Suppressor macrophage treated with lipopolysaccharide for 4 hours (primary cell): ENCODE measurements at regions not wholly inside any gene's neighbourhood (a gene's known extent, or its start where the extent isn't known, plus 50 kb on each side); places are given as distances from the start of the nearest gene placed in this dataset.

Experiments used
- DNase-seq: peaks from one replicate; pipeline ENCODE4 v3.0.0-alpha.2; 2020

GRCh38 chr5:107325866-107326265 is 344.9 kb downstream of the EFNA5 start:
- DNase-seq = peak; percentile 43

DNA sequence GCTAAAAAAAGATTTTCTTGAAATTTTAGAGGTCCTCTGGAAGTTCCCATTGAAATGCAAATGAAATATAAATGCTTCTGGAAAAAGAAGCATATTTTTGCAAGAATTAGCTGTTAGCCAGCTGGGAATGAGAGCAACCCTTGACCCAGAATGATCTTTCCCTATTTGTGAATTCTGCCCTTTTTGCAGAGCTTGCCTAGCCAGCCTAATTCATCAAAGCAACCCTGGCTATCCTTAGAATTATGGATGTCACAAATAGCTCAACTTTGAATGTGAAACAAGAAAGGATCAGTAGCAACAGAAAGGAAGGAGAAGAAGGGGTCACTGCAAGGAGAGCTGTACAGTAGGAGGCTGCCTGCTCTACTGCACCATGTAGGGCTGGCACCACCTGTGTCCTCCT is 345.9 kb downstream of the EFNA5 start:
- DNase-seq = no peak

DNA sequence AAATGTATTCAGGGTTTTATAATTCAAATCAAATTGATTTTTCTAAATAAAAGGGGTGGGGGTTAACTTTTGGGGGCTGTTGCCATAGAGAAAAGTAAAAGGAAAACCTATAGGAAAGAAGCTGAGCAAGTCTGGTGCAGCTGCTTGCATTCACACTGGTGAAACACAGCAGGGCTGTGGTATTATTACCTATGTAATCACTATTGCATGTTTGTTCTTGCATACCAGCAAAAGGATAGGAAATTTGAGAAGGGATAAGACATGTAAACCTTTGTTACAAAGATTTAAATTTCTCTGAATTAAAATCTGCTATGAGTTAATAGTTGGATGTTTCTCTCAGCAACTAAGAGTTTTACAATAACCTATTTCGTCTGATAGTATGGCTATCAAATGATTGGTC is 346.7 kb downstream of the EFNA5 start:
- DNase-seq = no peak

DNA sequence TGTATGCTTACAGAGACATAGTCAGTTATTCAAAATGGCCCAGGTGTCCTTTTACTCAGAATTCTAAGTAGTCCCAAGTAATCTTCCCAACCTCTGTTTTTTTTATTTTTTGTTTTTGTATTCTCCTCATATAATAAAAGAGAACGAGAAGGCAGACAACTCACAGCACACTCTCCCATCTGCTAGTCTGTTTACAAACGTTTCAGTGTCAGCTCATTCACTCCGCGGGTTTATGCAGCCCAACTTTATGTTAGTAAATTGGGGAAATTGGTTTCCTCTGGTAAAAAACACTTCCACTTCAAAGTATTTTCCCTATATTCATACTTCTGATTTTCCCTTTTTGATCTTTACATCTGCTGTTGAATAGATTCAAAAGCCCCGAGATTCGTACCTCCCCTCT is 347.2 kb downstream of the EFNA5 start:
- no peak for DNase-seq

DNA sequence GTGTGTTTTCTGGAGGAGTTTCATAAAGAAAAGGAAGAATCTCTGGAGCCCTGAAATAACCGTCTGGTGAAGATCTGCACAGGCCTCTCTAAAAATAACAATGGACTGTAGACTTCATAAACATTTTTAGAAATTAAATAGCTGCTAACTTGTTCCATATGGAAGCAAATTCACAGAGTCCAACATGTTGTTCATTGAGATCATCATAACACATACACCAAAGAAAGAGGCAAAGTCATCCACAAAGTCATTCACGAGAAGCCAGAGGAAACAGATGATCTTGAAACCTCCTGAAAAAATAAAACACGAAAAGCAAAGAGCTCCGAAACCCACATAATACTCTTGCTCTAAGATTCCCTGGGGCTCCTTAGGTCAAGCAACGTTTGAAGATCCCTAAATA is 347.8 kb downstream of the EFNA5 start:
- no peak for DNase-seq

DNA sequence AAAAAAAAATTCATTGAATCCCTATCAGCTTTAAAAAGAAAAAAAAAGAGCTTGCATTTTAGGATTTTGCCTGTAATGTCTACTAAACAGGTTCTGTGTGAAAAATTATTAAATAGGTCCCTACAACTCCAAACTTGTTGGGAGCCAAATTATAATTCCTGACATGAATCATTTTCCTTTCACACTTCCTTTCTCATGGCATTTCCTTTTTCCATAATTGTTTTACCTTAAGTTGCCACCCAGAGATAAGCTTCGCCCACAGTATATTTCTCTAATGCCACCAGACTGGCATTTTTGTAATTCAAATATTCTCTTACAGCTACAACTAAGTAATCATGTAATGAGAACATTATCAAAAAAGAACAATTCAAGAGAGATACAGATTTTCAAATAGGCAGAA is 348.8 kb downstream of the EFNA5 start:
- DNase-seq = no peak

DNA sequence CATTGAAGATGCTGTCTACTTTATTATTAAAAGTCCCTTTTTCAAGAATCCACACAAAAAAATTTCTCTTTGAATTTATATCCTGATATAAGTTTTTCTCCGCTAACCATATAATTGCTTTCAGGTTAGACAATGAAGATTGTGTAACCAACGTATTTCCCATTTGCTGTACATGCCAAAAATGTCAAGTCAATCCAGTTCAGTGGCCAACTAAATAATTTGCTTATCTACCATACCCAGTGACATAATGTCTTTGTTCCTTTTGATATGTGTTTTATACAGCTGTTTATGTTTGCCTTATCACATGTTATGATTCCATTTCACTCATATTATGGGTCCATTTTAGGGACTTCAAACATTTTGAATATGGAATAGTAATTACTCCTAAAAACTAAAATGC is 349.9 kb downstream of the EFNA5 start:
- DNase-seq = no peak

DNA sequence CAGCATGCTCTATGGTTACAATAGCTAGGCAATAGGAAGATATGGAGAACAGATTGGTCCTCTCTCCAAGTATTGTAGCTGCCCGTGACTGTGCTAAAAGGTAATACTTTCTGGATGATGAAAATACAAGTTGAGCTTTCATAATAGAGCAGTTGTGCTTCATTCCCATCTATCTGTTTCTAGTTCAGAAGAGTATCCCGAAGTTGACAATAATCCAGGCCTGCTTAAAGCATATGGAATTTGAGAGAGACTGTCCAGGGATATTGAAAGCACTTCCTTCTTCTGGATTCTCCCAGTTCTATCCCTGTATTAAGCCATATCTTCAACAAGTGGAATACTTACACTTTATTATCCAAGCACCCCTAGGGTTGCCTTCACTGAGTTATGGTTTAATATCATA is 350.4 kb downstream of the EFNA5 start:
- no peak for DNase-seq

GRCh38 chr5:107319901-107320300 is 350.8 kb downstream of the EFNA5 start:
- no peak for DNase-seq

DNA sequence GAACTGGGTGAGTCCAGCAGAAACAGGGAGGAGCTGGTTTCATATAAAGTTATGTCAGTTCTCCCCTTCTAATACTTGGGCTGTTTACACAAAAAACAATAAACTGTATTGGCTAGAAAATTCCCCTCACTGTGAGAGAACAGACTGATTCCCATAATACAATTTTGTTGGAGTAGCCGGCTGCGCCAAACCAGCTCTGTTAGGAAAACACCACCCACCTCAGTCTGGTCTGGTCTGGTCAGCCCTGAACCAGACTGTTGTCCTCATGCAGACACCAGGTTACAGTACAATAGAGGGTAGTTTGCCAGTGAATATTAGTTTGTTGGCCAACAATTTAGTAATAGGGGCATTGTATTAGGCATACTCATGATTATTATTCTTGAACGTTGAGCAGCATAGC is 356.4 kb downstream of the EFNA5 start:
- no peak for DNase-seq

DNA sequence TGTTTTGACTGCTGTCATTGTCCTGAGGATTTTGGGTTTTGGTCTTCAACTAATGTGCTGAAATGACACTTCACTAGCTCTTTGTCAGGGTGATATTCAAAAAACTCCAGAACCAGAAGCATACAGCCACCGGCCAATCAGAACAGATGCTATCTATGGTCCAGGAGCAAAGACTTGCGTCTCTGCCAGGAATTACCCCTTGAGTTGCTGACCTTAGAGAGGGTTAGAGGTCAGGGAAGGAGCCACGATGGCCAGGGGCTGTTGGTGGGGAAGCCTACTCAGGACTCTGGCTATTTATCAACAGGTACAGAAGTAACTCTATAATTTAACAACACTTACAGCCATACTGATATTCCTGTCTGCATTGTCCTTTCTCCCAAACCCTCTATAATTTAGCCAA is 356.8 kb downstream of the EFNA5 start:
- DNase-seq = no peak

DNA sequence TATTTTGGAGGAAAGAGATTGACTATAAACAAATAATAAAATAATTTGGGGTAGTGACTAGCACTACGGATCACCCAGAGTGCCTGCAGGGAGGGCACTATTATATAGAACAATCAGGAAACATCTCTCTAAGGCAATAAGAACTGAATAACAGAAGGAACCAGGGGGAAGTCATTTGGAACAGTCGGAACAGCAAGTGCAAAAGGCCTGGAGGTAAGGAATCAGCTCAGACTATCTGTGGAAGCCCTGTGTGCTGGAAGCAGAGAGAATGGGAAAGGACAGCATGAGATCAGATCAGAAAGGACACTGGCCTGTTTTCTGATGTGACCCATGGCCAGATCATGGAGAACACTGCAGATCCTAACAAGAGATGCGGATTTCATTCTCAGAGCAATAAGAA is 357.6 kb downstream of the EFNA5 start:
- no peak for DNase-seq

GRCh38 chr5:107310181-107310580 is 360.6 kb downstream of the EFNA5 start:
- DNase-seq = no peak

- no peak for DNase-seq
These were observed 364.1 kb downstream of the EFNA5 start for GRCh38 chr5:107306594-107306993.

GRCh38 chr5:107306002-107306401 is 364.7 kb downstream of the EFNA5 start:
- no peak for DNase-seq

DNA sequence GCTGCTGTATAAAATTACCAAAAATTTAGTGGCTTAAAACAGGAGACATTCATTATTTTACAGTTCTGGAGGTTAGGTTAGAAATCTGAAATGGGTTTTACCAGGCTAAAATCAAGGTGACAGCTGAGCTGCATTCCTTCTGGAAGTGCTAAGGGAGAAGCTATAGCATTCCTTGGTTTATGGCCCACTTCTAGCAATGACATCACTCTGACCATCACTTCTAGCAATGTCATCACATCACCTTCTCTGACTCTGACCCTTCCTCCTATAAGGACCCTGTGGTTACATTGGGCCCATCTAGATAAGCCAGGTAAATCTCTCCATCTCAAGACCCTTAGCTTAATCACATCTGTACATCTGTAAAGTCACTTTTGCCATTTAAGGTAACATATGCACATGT is 366.1 kb downstream of the EFNA5 start:
- no peak for DNase-seq

DNA sequence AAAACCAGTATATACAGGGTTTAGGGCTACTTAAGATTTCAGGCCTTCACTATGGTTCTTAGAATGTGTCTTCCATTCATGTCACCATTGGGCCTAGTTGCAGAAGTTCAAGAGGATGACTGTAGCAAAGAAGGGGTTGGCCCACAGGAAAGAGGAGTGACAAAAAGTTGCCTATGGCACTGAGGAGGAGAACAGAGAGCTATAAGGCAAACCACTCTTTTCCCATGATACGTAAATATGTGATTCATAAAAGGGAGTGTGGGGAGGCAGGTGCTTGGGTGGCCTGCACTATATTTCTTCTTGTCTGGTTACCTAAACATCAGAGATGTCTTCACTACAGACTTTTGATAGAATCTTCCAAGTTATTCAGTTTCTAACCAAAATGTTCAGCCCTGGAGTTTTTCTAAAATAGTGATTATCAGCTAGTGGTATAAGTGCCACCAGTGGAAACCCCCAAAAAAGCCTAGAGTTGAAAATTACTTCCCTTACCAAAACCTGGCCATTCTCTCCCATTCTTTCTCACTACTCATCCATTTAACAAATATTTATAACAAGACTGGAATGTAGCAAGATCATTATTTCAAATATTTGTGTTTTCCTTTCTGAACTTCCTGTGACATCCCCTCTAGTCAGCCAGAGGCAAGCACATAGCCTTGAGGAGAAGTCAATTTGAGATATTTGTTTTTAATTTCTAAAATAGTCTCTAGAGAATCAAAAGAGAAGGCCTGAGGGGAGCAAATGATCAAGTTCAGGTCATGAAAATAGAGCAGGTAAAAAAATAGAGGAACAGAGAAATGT is 367.4 kb downstream of the EFNA5 start:
- DNase-seq = peak; percentile 29

DNA sequence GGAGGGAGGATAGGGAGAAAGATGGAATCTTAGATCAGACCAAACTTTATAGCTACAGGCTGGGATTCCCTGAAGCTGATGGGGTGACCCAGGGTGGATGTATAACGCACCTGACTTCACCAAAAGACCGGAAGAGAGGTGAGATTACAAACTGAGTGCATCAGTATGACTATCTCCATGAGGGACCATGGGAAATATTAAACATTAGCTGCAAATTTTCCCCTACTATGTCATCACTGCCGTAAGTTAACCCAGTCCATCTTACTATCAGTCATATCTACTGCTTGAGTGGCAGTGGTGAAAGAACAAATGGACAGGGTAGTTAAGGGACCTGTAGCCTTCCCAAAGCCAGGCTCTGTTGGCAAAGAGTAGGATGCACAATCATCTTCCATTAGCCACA is 368.3 kb downstream of the EFNA5 start:
- peak; percentile 25 for DNase-seq

DNA sequence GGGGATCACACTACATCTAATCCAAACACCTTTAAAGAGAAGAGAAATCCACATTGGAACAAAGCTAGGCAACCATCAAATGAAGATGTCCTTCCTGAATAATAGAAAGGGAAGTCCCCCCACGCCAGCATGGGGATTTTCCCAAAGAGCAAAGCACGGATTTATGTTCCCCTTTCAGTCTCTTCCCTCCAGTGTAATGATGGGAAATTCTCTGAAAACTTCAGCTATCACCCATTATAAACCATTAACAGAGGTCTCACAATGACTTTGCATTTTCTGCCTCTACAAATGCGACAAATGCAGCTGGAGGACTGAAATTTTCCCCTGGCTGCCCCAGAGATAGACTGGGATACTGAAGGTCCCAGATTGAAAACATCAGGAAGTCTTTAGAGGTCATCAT is 368.7 kb downstream of the EFNA5 start:
- peak; percentile 92 for DNase-seq

DNA sequence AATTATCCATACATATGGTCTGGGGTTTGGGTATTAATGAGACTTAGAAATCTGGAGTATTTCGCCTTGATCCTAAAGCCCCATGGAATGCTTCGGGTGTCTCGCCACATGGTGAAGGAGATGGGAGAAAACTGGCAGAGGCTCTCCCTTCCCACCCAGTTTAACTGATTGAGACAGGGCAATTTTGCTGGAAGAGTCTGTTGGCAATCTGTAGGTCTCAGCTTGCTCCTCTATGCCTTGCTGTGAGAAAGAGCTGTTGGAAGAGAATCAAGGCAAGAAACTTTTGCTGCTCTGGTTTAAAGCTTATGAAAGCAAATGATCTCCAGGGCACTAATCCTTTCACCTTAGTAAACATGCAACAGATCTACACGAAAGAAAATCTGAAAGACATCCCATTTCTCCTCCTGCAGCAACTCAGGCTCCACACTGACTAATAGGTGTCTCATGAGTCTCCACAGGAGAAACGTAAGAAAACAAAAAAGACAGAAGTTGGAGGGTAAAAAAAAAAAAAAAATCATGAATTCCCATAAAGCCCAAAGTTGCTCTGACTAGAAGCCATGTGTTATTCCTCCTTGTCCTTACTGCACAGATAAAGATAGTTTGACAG is 369.9 kb downstream of the EFNA5 start:
- DNase-seq = peak; percentile 31

DNA sequence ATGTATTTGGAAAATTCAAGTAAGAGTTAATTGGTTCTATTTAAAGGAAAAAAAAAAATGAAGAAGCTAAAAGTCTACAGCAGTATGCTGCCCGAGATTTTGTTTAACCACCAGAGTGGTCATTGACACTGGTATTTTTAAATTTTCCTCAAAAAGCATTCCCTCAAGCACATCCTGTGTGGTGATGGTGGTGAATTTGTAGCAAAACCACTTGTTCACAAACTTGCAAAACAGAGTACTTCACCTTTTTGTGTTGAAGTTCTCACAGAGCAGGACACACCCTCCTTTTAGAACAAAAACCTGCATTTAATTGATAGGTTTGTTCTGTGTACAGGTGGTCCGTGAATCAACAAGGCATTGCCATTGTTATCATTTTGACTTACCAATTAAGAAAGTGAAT is 374.2 kb downstream of the EFNA5 start:
- DNase-seq = no peak

GRCh38 chr5:107295914-107296313 is 374.8 kb downstream of the EFNA5 start:
- no peak for DNase-seq

GRCh38 chr5:107294669-107295068 is 376.1 kb downstream of the EFNA5 start:
- no peak for DNase-seq

DNA sequence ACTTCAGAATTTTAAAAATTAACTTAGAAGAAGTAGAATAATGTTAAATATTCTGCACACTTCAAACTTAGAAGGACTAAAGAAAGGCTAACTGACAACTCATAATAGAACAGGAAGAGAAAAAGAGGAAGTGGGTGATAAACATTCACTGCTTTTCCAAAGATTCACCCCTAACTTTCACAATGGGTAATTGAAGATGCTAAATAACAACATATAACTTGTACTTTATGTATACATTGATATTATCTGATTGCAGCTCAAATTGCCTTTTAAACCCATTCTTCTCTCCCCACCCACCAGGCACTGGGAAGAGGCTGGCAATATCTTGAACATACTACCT is 376.6 kb downstream of the EFNA5 start:
- DNase-seq = peak; percentile 72
